Activated CD8-positive, alpha-beta T cell treated with anti-CD3 and anti-CD28 coated beads for 36 hours (primary cell): ENCODE measurements at regions not wholly inside any gene's neighbourhood (a gene's known extent, or its start where the extent isn't known, plus 50 kb on each side); places are given as distances from the start of the nearest gene placed in this dataset.
"Not testable (repeated sequence)": the region's sequence is repeated elsewhere in the genome, so short reads cannot be mapped to it uniquely, and the experiment has no call there.

Experiments used
- ATAC-seq: fragments of 200-7000 bp; cut with Tn5 transposase; one replicate; pipeline ENCODE4 v1.10.0; 2021; ENCODE audit warnings: mild to moderate bottlenecking, moderate library complexity
- CTCF ChIA-PET: fragments of 350-600 bp; sonication (Branson Sonifier 250); formaldehyde crosslinking; loops from one replicate; lab custom pipeline; 2021; ENCODE audit warnings: antibody characterized with exemption; lab: Charles Lee
- POLR2A ChIA-PET: fragments of 350-600 bp; sonication (Branson Sonifier 250); formaldehyde crosslinking; loops from one replicate; lab custom pipeline; 2021; ENCODE audit warnings: antibody characterized with exemption; lab: Charles Lee
- DNase-seq: peaks from one replicate; pipeline ENCODE4 v3.0.0-alpha.2; 2020
- H3K27ac Mint-ChIP-seq: one replicate; pipeline ENCODE4 v1.8.0; 2021; ENCODE audit warnings: mild to moderate bottlenecking, mixed read lengths
- H3K27me3 Mint-ChIP-seq: one replicate; pipeline ENCODE4 v1.8.0; 2021; ENCODE audit warnings: mixed read lengths
- H3K36me3 Mint-ChIP-seq: one replicate; pipeline ENCODE4 v1.8.0; 2021; ENCODE audit warnings: low read depth, mixed read lengths
- H3K4me1 Mint-ChIP-seq: one replicate; pipeline ENCODE4 v1.8.0; 2021; ENCODE audit warnings: low read depth, mixed read lengths
- H3K4me3 Mint-ChIP-seq: one replicate; pipeline ENCODE4 v1.8.0; 2021; ENCODE audit warnings: mild to moderate bottlenecking, moderate library complexity, mixed read lengths
- H3K9me3 Mint-ChIP-seq: one replicate; pipeline ENCODE4 v1.8.0; 2021; ENCODE audit warnings: mixed read lengths
- intact Hi-C: fragments of 100-400 bp; cut with micrococcal nuclease; formaldehyde crosslinking; loops from one replicate; pipeline ENCODE4 v1.10.0; 2022
- TF ChIP-seq, protein P1 (sequence below): fragments of 200-600 bp; IDR thresholded peaks from one replicate; pipeline ENCODE4 v1.8.0; 2022; ENCODE audit warnings: antibody characterized with exemption, mild to moderate bottlenecking

DNA sequence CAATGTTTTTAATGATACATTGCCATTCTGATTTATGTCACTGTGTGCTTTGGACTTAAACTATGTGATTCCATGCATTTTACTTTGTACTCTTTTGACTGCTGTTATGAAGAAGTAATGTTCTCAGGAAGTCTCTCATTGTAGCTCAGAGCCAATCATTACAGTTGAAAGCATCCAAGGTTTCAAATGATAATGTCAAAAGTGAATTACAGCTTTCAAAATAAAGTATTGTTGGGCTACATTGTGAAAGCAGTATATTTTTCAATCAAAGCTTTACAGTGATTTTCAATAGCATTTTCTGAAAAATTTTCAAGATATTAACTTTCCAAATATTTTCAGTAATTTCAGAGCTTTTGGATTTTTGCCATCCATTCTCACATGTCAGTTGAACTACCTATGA, 243.6 kb downstream of the ZIC4 start:
- Mint-ChIP-seq H3K27ac (no peak overlapping the region), H3K4me3 (no peak overlapping the region), H3K27me3 (no peaks in the 10 kb centered on the region), H3K9me3 (peaks cover 4% of the 10 kb centered on the region), H3K4me1 (no peaks in the 10 kb centered on the region), H3K36me3 (no peaks in the 10 kb centered on the region)
- POLR2A ChIA-PET, result no interaction called here
- intact Hi-C loops, result loop anchor here (10.0 kb wide), 1 partner anchor 58 kb away; no protein-coding TSS in a partner anchor
- TF ChIP-seq, protein P1, sequence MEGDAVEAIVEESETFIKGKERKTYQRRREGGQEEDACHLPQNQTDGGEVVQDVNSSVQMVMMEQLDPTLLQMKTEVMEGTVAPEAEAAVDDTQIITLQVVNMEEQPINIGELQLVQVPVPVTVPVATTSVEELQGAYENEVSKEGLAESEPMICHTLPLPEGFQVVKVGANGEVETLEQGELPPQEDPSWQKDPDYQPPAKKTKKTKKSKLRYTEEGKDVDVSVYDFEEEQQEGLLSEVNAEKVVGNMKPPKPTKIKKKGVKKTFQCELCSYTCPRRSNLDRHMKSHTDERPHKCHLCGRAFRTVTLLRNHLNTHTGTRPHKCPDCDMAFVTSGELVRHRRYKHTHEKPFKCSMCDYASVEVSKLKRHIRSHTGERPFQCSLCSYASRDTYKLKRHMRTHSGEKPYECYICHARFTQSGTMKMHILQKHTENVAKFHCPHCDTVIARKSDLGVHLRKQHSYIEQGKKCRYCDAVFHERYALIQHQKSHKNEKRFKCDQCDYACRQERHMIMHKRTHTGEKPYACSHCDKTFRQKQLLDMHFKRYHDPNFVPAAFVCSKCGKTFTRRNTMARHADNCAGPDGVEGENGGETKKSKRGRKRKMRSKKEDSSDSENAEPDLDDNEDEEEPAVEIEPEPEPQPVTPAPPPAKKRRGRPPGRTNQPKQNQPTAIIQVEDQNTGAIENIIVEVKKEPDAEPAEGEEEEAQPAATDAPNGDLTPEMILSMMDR, result no peak
- ATAC-seq (no peak), DNase-seq (no peak)
- CTCF ChIA-PET, result no interaction called here

DNA sequence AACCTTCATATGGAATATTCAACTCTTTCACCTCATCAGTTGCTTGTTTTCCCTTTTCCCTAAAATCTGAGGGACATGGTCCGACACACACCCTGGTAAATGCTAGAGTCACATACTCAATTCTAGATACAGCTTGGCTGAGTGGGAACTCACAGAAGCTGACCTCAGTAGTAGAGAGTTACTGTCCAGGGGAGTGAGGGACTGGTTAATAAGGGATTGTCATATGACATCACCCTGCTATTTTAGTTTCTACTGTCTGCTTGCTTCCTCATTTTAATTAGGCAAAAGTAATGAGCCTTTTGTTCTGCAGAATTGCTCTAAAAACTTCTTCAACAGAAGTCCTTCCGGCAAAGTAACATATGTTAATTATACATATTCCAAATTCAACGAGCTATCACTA, 244.5 kb downstream of the ZIC4 start:
- DNase-seq (no peak), ATAC-seq (no peak)
- H3K9me3 Mint-ChIP-seq, result peaks cover 4% of the 10 kb centered on the region
- no peaks in the 10 kb centered on the region for H3K4me1 Mint-ChIP-seq
- ChIA-PET CTCF (no interaction called here), POLR2A (no interaction called here)
- no peaks in the 10 kb centered on the region for H3K27me3 Mint-ChIP-seq
- no peak overlapping the region for H3K4me3 Mint-ChIP-seq
- intact Hi-C loops, result loop anchor here (10.0 kb wide), 1 partner anchor 57 kb away; no protein-coding TSS in a partner anchor
- H3K27ac Mint-ChIP-seq, result no peak overlapping the region
- TF ChIP-seq, protein P1, result no peak
- H3K36me3 Mint-ChIP-seq, result no peaks in the 10 kb centered on the region

DNA sequence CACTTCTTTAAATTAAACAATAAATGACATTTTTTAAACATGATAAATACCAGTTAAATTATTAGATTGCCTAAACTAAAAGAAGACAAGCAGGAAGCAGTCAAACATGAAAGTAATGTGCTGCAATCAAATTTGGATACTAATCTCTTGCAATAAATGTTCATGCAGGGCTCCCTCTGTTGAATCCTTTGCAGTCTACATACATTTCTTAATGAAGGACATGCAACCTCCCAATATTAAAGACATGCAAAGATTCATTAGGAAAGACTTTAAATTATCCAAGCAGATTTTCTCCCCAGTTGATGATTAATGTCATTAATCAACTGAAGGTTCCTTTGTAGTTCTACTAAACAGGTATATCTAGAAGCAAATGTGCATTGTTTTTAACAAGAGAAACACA, 245.4 kb downstream of the ZIC4 start:
- DNase-seq, result no peak
- Mint-ChIP-seq H3K27ac (no peak overlapping the region), H3K9me3 (peaks cover 4% of the 10 kb centered on the region), H3K27me3 (no peaks in the 10 kb centered on the region), H3K4me3 (no peak overlapping the region), H3K4me1 (no peaks in the 10 kb centered on the region), H3K36me3 (no peaks in the 10 kb centered on the region)
- no peak for ATAC-seq
- TF ChIP-seq, protein P1, result no peak
- POLR2A ChIA-PET, result no interaction called here
- CTCF ChIA-PET, result no interaction called here
- intact Hi-C loops, result loop anchor here (10.0 kb wide), 1 partner anchor 56 kb away; no protein-coding TSS in a partner anchor

DNA sequence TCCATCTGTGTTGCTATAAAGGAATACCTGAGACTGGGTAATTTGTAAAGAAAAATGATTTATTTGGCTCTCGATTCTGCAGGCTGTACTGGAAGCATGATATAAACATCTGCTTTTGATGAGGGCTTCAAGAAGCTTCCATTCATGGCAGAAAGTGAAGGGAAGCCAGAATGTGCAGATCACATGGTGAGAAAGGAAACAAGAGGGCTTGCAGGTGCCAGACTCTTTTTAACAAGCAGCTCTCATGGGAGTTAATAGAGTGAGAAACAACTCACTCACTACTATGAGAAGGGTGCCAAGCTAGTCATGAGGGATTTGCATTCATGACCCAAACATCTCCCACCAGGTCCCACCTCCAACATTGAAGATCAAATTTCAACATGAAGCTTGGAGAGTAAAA, 247.2 kb downstream of the ZIC4 start:
- Mint-ChIP-seq H3K27me3 (no peaks in the 10 kb centered on the region), H3K4me3 (no peak overlapping the region), H3K36me3 (no peaks in the 10 kb centered on the region), H3K27ac (no peak overlapping the region), H3K9me3 (peaks cover 4% of the 10 kb centered on the region), H3K4me1 (no peaks in the 10 kb centered on the region)
- TF ChIP-seq, protein P1, result no peak
- POLR2A ChIA-PET, result no interaction called here
- no peak for DNase-seq
- CTCF ChIA-PET, result interaction anchor here (0.9 kb wide), 1 partner anchor 18 kb away, joined by 3 read pairs; no protein-coding TSS in a partner anchor
- intact Hi-C loops, result no loop called here
- no peak for ATAC-seq

DNA sequence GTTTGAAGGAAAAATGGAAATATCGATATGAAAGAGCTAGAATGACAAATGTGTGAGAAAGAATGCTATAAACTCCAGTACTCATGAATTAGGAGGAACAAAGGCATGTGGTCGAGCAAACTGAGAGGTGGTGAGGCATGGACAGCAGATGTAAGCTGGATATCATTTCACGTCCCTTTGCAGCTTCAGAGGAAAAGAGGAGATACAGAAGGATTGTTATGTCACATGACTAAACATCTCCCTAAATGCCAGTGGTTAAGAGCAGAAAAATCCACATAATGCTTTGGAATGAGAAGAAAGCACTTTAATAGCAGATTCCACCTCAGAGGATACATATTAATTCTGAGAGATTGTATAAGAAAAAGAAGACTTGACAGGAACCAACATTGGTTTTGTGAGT, 248.7 kb downstream of the ZIC4 start:
- Mint-ChIP-seq H3K9me3 (peaks cover 4% of the 10 kb centered on the region), H3K36me3 (no peaks in the 10 kb centered on the region), H3K27me3 (no peaks in the 10 kb centered on the region), H3K4me1 (no peaks in the 10 kb centered on the region), H3K4me3 (no peak overlapping the region), H3K27ac (no peak overlapping the region)
- no peak for ATAC-seq
- no peak for DNase-seq
- ChIA-PET POLR2A (no interaction called here), CTCF (no interaction called here)
- TF ChIP-seq, protein P1, result no peak
- intact Hi-C loops, result no loop called here

DNA sequence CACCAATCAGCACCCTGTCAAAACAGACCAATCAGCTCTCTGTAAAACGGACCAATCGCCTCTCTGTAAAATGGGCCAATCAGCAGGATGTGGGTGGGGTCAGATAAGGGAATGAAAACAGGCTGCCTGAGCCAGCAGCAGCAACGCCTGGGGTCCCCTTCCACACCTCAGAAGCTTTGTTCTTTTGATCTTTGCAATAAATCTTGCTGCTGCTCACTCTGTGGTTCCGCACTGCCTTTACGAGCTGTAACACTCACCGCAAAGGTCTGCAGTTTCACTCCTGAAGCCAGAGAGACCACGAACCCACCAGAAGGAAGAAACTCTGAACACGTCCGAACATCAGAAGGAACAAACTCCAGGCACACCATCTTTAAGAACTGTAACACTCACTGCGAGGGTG, 251.4 kb downstream of the ZIC4 start:
- H3K27ac Mint-ChIP-seq, ATAC-seq, H3K9me3 Mint-ChIP-seq, POLR2A ChIA-PET, H3K27me3 Mint-ChIP-seq, intact Hi-C loops, DNase-seq, H3K4me3 Mint-ChIP-seq, H3K36me3 Mint-ChIP-seq, H3K4me1 Mint-ChIP-seq: not testable (repeated sequence)
- CTCF ChIA-PET, result interaction anchor here (0.6 kb wide), 1 partner anchor 116 kb away, joined by 3 read pairs; no protein-coding TSS in a partner anchor
